HCT116 (cell line): ENCODE measurements at regions not wholly inside any gene's neighbourhood (a gene's known extent, or its start where the extent isn't known, plus 50 kb on each side); places are given as distances from the start of the nearest gene placed in this dataset.

Experiments used
- CTCF ChIP-seq, 3 experiments: fragments of 200-600 bp in 1 of 3; sonication (generic) in 1 of 3; IDR thresholded peaks in 2 of 3; conservative IDR thresholded peaks in 1 of 3; 2 replicates each; pipeline ENCODE4 v1.5.1; 2012 to 2017; ENCODE audit warnings: low read depth in 2 of 3, low read length in 2 of 3, antibody characterized with exemption in 1 of 3, borderline replicate concordance in 1 of 3, control low read depth in 1 of 3, mild to moderate bottlenecking in 1 of 3, mixed read lengths in 1 of 3, mixed run types in 1 of 3, moderate library complexity in 1 of 3; ENCODE audit not compliant: insufficient read depth in 1 of 3
- EGR1 ChIP-seq: IDR thresholded peaks from 2 replicates; pipeline ENCODE4 v1.6.1; 2012; ENCODE audit warnings: low read depth
- JUND ChIP-seq: IDR thresholded peaks from 2 replicates; pipeline ENCODE4 v1.6.1; 2012
- MAX ChIP-seq: IDR thresholded peaks from 2 replicates; pipeline ENCODE4 v1.6.1; 2012

GRCh38 chr2:238557936-238558335 is 131.2 kb downstream of the ASB1 start:
- TF ChIP-seq CTCF (IDR thresholded peaks at IDR 0.05 in 2 of 3, conservative IDR thresholded peaks at IDR 0.05 in 1 of 3; ENCODE audit: borderline replicate concordance in 1 of 3, insufficient read depth in 1 of 3, low read depth in 2 of 3, low read length in 2 of 3) (no peak), JUND (no peak), EGR1 (no peak), MAX (no peak)
